ENCODE measurements at regions not wholly inside any gene's neighbourhood (a gene's known extent, or its start where the extent isn't known, plus 50 kb on each side); places are given as distances from the start of the nearest gene placed in this dataset.
A peak's percentile ranks its signal among the peaks of the same experiment; 100 is the strongest.

- DNase-seq: no peak
Measured at GRCh38 chr2:196445991-196446390, 193.5 kb upstream of the CCDC150 start.

- DNase-seq: no peak
Measured at GRCh38 chr2:196448407-196449079, 191.0 kb upstream of the CCDC150 start.

DNA sequence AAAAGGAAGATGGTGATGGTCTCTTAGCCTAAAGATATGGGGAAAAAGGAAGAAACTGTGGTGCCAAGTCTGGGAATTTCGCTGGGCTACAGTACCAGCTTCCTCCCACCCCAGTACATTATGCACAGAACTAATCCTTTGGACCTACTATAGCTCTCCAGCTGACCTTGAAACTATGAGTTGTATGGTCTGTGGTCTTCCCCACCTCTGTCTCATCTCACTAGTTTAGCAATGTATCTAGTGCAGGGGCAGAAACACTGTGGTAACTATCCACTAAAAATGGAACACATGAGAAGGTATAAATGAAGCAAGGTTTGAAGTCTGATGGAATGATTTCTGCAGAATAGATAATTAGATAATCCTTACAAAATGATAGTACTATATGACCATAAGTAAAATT, 190.4 kb upstream of the CCDC150 start:
- DNase-seq: no peak

GRCh38 chr2:196452758-196453157, 186.8 kb upstream of the CCDC150 start:
- no peak for DNase-seq

DNA sequence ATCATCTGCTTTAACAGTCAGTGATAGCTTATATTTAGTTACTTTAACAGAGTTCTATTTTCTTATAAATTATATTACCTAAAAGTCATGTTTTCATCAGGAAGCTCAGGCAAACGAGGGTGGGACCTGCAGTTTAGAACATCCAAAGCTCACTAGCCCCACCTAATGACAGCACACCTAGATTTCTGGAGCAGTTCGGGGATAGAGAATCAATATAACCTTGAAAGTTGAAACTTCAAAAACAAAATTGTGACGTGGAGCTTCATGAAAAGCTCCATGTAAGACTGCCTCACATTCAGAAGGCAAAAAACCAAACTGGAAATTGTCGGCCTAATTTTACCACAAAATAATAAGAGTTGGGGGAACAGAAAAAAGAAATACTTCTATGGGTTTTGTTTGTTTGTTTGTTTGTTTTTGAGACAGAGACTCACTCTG, 185.9 kb upstream of the CCDC150 start:
- peak; percentile 44 for DNase-seq

DNA sequence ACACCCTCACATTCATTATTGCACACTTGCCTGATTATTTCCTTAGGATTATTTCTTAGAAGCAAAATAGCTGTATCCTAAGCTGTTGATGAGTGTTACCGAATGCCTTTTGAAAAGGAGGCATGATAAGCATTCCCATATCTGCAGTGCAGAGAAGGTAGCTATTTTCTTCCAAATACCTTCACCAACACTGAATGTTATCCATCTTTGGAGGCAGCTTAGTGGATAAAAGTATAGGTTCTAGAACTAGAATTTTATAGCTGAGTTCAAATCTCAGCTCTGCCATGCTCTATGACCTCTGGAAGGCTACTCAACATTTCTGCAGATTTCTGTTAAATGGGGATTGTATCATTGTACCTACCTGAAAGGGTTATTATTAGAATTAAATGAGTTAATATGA, 185.0 kb upstream of the CCDC150 start:
- no peak for DNase-seq

DNA sequence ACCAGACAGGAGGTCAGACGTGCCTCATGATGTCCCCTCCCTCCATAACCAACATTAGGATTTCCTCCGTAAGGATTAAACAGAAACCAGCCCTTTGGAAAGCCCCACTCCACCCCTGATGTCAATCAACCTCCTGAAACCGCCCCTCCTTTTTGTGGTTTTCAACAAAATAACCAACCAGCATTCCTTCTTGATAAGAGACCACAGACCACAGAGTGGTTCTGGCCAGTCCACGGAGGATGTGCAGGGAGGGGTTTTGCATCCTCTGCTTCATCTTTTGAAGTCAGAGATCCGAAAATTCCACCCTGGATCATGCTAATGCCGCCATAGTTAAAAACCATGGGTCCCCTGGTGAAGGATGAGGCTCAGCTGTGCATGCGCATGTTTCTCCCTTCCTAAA, 180.0 kb upstream of the CCDC150 start:
- peak; percentile 56 for DNase-seq

DNA sequence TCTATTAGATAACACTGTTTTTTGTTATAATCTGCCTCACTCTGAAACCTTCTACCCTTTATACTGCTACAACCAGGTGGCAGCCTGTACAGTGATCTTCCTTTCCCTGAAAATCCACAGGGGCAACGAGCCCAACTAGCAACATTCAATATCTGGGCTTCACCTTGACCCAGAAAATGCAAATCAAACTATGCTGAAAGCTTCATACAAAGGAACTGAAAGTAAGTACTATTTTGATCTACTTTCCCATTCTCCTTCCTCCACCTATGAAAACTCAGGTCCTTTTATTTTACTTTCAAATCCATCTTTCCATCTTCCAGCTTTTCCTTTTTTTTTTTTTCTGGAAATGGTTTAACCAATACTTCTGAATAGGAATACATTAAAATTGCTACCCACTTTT, 175.8 kb upstream of the CCDC150 start:
- no peak for DNase-seq

GRCh38 chr2:196464311-196464710, 175.2 kb upstream of the CCDC150 start:
- DNase-seq: no peak

DNA sequence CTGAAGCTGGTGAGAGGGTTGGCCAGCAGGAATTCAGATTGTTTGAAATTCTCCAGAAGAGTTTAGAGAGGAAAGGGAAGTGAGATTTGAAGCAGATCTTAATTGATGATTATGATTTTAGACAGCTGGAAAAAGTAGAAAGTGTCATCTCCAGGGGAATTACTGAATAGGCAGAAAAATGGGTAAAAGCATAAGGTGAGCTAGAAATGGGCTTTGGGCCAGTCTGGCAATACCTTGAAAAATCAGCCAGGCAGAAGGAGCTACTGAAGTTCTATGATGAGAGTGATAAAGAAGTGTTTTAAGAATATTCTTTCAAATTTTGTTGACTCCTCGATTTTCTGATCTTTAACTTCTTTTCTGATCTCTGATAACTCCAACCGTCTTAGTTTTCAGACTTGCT, 172.9 kb upstream of the CCDC150 start:
- no peak for DNase-seq

- DNase-seq: no peak
Measured at GRCh38 chr2:196468394-196468793, 171.1 kb upstream of the CCDC150 start.

DNA sequence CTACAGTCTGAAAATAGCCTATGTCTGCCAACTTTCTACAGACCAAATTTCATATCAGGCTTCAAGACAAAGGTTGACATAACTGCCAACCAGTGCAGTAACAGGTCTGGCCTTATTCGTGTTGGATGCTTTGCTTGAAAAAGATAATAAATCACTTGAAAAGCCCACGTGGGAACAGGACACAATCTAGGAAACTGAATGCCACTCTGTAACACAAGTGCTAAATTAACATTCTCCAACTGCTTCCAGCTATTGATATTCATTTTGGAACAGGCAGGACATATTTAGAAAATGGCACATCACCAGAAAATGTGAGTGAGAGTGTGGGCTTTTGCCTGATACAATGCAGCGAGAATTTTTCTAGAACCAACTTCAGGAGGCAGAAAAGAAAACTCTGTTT, 165.9 kb upstream of the CCDC150 start:
- no peak for DNase-seq

GRCh38 chr2:196475611-196476010, 163.9 kb upstream of the CCDC150 start:
- no peak for DNase-seq

GRCh38 chr2:196478588-196478987, 160.9 kb upstream of the CCDC150 start:
- DNase-seq: no peak

GRCh38 chr2:196479350-196479749, 160.2 kb upstream of the CCDC150 start:
- DNase-seq: peak; percentile 86

DNA sequence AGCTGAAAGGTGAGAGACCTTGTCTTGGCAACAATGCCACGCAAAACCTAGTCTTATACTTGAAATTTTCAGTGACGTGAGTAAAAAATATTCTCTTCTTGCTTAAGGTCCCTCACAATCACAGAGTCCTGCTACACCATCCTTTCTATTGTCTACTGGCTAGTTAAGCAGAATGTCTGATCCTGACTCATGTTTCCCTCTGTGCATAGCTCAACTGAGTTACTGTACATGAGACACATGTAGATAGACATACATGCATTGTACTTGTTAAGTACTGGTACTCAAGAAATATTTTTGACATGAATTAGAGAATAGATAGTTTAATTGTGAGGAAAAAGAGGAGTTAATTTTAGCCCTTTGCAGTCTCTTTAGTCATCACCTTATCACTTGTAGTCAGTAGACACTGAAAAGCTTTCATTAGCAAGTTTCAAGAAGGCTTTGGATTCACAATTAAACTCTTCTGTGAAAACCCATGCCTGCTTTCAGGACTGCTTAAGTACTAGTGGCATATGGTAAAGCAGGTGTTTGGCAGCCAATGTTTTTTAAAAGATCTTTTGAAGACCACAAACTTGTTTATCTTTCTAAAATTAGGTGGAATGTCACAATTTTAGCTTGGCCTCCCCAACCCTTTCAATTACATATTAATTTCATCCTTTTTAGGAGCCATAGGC, 158.7 kb upstream of the CCDC150 start:
- DNase-seq: peak; percentile 59

- peak; percentile 92 for DNase-seq
Measured at GRCh38 chr2:196481324-196481697, 158.2 kb upstream of the CCDC150 start.

DNA sequence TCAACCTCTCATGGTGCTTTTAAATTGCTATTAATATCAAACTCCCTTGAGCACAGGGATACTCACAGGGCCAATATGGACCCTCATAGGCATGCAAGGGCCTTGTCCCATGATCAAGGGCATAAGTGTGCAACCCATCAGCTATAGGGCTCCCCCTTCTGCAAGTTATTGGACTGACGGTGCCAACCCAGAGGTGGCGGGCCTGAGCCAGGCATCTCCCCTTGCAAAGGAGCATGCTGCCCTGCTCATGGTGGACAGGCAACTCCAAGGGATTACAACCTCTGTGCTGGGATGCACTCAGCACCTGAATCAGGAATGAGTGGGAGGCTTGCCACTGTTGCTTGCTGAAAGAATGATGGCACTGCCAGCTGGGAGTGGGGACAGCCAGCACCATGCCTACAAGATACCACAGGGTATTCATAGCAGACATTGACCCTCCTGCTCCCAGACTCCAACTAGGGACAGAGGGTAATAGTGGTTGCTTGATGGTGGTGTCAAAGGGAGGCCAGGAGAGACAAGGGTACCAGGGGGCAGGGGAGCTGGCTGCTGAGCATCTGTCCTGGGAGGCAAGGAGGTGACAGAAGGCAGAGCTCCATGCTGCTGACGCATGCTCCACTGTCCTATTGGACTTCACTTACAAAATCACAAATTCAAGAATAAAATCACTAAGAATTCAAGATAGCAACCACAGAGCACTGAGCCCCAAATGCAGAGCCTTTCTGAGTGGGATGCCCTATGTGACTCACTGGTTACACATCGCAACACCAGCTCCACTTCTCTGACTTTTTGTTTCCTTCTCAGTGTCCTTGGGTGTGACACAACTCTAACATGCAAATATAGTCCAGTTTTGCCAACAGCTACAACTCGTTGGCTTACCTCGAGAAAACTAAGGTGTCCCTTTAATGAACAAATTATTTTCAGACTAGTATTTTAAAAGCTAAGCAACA, 157.1 kb upstream of the CCDC150 start:
- peak; percentile 75 for DNase-seq

DNA sequence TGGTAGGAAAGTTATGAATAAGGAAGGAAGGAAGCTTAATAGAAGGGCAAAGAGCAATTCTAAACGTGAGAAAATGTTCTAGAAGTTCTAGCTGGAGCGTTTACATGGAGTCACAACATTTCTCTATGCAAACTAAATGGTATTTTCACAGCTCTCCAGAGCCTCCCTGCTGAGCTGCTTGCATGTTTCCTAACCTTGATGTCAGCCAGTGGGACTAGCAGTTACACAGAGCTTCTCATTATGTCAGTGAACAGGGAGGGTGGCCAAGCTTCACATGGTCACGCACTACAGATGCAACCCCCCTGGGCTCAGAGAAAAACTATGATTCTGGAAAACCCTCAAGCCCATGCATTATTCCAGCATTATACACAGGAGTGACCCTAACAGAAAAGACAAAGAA, 153.4 kb upstream of the CCDC150 start:
- DNase-seq: peak; percentile 70

DNA sequence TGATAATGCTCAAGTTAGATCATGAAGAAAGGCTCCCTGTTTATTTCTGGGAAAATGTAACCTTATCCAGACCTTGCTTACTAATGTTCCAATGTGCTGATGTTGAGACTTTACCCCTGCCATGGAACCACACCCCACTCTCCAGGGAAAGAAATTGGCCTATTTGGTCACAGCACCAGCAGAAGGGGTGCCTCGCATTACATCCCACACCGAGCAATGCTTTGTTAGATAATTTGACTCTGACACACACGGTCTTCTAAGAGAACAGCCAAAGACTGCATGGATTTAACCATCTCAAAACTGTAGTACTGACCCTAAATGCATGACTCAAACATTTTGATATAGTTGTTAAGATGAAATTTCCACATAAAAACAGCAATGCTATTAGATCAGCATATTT, 152.1 kb upstream of the CCDC150 start:
- DNase-seq: peak; percentile 84

DNA sequence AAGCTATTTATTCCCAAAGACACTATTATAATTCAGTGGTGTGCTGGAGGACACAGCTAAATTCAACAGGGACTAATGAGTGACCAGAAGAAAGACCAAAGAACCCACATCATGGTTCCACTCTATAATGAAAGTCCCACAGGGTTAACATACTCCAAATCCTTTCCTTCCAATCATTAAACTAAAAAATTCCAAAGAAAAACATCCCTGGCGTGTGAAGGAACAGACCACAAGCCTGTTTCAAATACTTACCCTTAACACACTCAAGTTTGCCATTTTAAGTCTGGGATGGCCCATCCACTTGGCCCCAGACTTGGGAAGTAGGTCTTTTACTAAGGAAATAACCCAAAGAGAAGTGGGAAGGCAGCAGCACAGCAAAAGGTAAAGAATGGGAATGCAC, 150.1 kb upstream of the CCDC150 start:
- peak; percentile 72 for DNase-seq

DNA sequence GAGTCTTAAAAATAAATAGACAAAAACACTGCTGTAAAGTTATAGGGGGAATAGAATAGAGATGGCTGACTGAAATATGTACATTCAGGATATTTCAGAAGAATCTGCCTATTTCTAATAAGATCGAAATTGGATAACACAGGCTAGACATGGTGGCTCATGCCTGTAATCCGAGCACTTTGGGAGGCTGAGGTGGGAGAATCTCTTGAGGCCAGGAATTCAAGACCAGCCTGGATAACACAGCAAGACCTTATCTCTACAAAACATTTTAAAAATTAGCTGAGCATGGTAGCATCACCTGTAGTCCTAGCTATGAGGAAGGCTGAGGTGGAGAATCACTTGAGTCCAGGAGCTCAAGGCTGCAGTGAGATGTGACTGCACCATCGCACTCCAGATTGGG, 146.6 kb upstream of the CCDC150 start:
- DNase-seq: no peak

DNA sequence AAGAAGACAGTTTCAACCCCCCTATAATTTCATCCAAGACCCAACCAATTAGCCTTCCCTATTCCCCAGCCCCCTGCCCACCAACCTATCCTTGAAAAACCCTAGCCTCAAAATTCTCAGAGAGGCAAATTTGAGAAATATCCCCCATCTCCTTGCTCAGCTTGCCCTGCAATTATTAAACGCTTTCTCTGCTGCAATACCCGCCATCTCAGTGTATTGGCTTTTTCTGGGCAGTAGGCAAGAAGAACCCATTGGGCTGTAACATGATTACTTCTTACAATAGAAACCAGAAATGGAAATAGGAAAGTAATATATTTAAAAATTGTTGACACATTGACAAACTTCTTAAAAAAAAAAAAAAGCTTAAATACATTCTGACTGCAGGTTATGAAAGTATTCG, 140.6 kb upstream of the CCDC150 start:
- no peak for DNase-seq

All from fibroblast of skin of back (primary cell).